ENCODE measurements at regions not wholly inside any gene's neighbourhood (a gene's known extent, or its start where the extent isn't known, plus 50 kb on each side); places are given as distances from the start of the nearest gene placed in this dataset.

DNA sequence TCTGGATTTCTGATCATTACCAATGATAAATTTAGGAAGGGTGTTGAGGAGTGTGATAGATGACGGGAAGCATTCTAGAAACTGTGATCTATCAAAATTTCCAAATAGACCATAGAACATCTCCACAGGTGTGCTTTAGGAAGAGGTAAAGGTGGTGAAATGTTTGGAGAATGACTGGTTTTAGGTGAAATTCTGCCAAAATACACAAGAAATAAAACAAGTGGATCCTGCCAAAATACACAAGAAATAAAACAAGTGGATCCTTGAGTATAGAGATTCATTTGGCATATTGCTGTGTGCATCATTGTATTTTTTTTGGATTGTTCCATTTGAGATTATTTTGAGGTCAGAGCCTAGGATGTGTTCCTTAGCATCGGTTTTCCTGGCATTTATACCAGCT is 88.3 kb upstream of the CTNND2 start:
- Histone ChIP-seq H3K79me2 (ENCODE audit: insufficient read depth, low read length) (no peaks in the 10 kb centered on the region), H3K4me2 (ENCODE audit: insufficient read depth, low read length) (no peak overlapping the region), H3K4me1 (ENCODE audit: insufficient read depth, low read length) (no peaks in the 10 kb centered on the region), H3K9ac (ENCODE audit: low read depth, low read length) (no peak overlapping the region), H3K27me3 (ENCODE audit: insufficient read depth, low read length, poor library complexity) (no peaks in the 10 kb centered on the region), H3K36me3 (ENCODE audit: insufficient read depth, low read length) (no peaks in the 10 kb centered on the region), H4K20me1 (ENCODE audit: insufficient read depth, low read length) (no peaks in the 10 kb centered on the region), H2AFZ (ENCODE audit: low read depth, low read length) (no peak overlapping the region), H3K27ac (ENCODE audit: low read length) (no peak overlapping the region), H3K9me3 (ENCODE audit: insufficient read depth, low read length, severe bottlenecking) (no peaks in the 10 kb centered on the region), H3K4me3 (ENCODE audit: low read depth in 1 of 2, low read length in 2 of 2) (no peak overlapping the region)
- TF ChIP-seq, protein P1, sequence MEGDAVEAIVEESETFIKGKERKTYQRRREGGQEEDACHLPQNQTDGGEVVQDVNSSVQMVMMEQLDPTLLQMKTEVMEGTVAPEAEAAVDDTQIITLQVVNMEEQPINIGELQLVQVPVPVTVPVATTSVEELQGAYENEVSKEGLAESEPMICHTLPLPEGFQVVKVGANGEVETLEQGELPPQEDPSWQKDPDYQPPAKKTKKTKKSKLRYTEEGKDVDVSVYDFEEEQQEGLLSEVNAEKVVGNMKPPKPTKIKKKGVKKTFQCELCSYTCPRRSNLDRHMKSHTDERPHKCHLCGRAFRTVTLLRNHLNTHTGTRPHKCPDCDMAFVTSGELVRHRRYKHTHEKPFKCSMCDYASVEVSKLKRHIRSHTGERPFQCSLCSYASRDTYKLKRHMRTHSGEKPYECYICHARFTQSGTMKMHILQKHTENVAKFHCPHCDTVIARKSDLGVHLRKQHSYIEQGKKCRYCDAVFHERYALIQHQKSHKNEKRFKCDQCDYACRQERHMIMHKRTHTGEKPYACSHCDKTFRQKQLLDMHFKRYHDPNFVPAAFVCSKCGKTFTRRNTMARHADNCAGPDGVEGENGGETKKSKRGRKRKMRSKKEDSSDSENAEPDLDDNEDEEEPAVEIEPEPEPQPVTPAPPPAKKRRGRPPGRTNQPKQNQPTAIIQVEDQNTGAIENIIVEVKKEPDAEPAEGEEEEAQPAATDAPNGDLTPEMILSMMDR (IDR thresholded peaks at IDR 0.05; ENCODE audit: borderline replicate concordance, extremely low read depth, low read length, poor library complexity, severe bottlenecking) = no peak
- TF ChIP-seq EZH2 (IDR thresholded peaks at IDR 0.05; ENCODE audit: borderline replicate concordance, low read depth, low read length, severe bottlenecking) = no peak
- ATAC-seq (ENCODE audit: insufficient read depth, low read depth) = no peak
- DNase-seq = no peak

- H3K9ac ChIP-seq (ENCODE audit: low read depth, low read length) = no peak overlapping the region
- H3K4me3 ChIP-seq (ENCODE audit: low read depth in 1 of 2, low read length in 2 of 2) = no peak overlapping the region
- no peak overlapping the region for H3K4me2 ChIP-seq (ENCODE audit: insufficient read depth, low read length)
- H2AFZ ChIP-seq (ENCODE audit: low read depth, low read length) = no peak overlapping the region
- DNase-seq = no peak
- TF ChIP-seq, protein P1 (IDR thresholded peaks at IDR 0.05; ENCODE audit: borderline replicate concordance, extremely low read depth, low read length, poor library complexity, severe bottlenecking) = no peak
- TF ChIP-seq EZH2 (IDR thresholded peaks at IDR 0.05; ENCODE audit: borderline replicate concordance, low read depth, low read length, severe bottlenecking) = no peak
- no peaks in the 10 kb centered on the region for H3K27me3 ChIP-seq (ENCODE audit: insufficient read depth, low read length, poor library complexity)
- no peaks in the 10 kb centered on the region for H3K79me2 ChIP-seq (ENCODE audit: insufficient read depth, low read length)
- no peak for ATAC-seq (ENCODE audit: insufficient read depth, low read depth)
- H3K36me3 ChIP-seq (ENCODE audit: insufficient read depth, low read length) = no peaks in the 10 kb centered on the region
- H3K9me3 ChIP-seq (ENCODE audit: insufficient read depth, low read length, severe bottlenecking) = no peaks in the 10 kb centered on the region
- H3K27ac ChIP-seq (ENCODE audit: low read length) = no peak overlapping the region
- no peaks in the 10 kb centered on the region for H4K20me1 ChIP-seq (ENCODE audit: insufficient read depth, low read length)
- H3K4me1 ChIP-seq (ENCODE audit: insufficient read depth, low read length) = no peaks in the 10 kb centered on the region
Observed at GRCh38 chr5:11985993-11986392, 81.7 kb upstream of the CTNND2 start.

DNA sequence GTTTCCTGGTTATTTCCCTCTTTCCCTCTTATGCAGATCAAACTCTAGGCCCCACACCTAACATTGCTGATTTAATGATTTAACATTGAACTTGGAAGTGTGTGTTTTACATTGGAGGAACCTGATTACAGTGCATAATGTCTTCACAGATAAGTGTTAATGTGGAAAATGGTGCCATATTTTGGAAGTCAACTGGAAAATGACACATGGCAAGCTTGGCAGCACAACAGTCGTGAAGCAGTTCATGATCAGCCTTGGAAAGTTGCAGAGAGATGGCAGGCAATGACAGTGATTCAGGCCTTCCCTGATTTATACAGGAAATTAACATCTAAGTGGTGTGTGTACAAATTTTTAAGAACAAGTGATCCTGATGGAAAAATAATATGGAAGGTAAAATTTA is 80.0 kb upstream of the CTNND2 start:
- Histone ChIP-seq H4K20me1 (ENCODE audit: insufficient read depth, low read length) (no peaks in the 10 kb centered on the region), H3K79me2 (ENCODE audit: insufficient read depth, low read length) (no peaks in the 10 kb centered on the region), H2AFZ (ENCODE audit: low read depth, low read length) (no peak overlapping the region), H3K9me3 (ENCODE audit: insufficient read depth, low read length, severe bottlenecking) (no peaks in the 10 kb centered on the region), H3K27ac (ENCODE audit: low read length) (no peak overlapping the region), H3K36me3 (ENCODE audit: insufficient read depth, low read length) (no peaks in the 10 kb centered on the region), H3K4me2 (ENCODE audit: insufficient read depth, low read length) (no peak overlapping the region), H3K27me3 (ENCODE audit: insufficient read depth, low read length, poor library complexity) (no peaks in the 10 kb centered on the region), H3K9ac (ENCODE audit: low read depth, low read length) (no peak overlapping the region), H3K4me3 (ENCODE audit: low read depth in 1 of 2, low read length in 2 of 2) (no peak overlapping the region), H3K4me1 (ENCODE audit: insufficient read depth, low read length) (no peaks in the 10 kb centered on the region)
- DNase-seq (no peak), ATAC-seq (ENCODE audit: insufficient read depth, low read depth) (no peak)
- TF ChIP-seq, protein P1 (IDR thresholded peaks at IDR 0.05; ENCODE audit: borderline replicate concordance, extremely low read depth, low read length, poor library complexity, severe bottlenecking) = no peak
- no peak for TF ChIP-seq EZH2 (IDR thresholded peaks at IDR 0.05; ENCODE audit: borderline replicate concordance, low read depth, low read length, severe bottlenecking)

DNA sequence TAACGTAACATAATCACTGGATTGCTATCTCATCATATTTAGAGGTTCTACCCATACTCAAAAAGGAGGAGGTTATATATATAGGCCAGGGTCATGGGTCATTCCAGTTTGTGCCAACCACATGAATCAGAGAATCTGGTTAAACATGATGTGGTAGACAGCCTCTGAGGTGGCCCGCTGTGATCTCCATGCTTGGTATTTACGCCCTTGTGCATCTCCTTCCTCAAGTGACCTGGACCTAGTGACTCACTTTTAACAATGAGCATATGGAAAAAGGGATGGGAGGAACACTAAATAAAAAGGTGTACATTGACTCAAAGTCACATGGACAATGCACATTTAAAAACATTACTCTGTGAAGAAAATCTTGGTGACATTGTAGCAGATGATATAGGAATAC is 77.7 kb upstream of the CTNND2 start:
- Histone ChIP-seq H3K27ac (ENCODE audit: low read length) (no peak overlapping the region), H3K36me3 (ENCODE audit: insufficient read depth, low read length) (no peaks in the 10 kb centered on the region), H4K20me1 (ENCODE audit: insufficient read depth, low read length) (no peaks in the 10 kb centered on the region), H3K4me3 (ENCODE audit: low read depth in 1 of 2, low read length in 2 of 2) (no peak overlapping the region), H2AFZ (ENCODE audit: low read depth, low read length) (no peak overlapping the region), H3K9me3 (ENCODE audit: insufficient read depth, low read length, severe bottlenecking) (no peaks in the 10 kb centered on the region), H3K9ac (ENCODE audit: low read depth, low read length) (no peak overlapping the region), H3K4me2 (ENCODE audit: insufficient read depth, low read length) (no peak overlapping the region), H3K79me2 (ENCODE audit: insufficient read depth, low read length) (no peaks in the 10 kb centered on the region), H3K27me3 (ENCODE audit: insufficient read depth, low read length, poor library complexity) (no peaks in the 10 kb centered on the region), H3K4me1 (ENCODE audit: insufficient read depth, low read length) (no peaks in the 10 kb centered on the region)
- ATAC-seq (ENCODE audit: insufficient read depth, low read depth) (no peak), DNase-seq (no peak)
- TF ChIP-seq, protein P1 (IDR thresholded peaks at IDR 0.05; ENCODE audit: borderline replicate concordance, extremely low read depth, low read length, poor library complexity, severe bottlenecking) = no peak
- no peak for TF ChIP-seq EZH2 (IDR thresholded peaks at IDR 0.05; ENCODE audit: borderline replicate concordance, low read depth, low read length, severe bottlenecking)
